Skin epidermis (tissue), 12 donors: ENCODE measurements at regions not wholly inside any gene's neighbourhood (a gene's known extent, or its start where the extent isn't known, plus 50 kb on each side); places are given as distances from the start of the nearest gene placed in this dataset.

Experiments used
- H3K27ac ChIP-seq, 21 experiments: fragments of 200-600 bp; sonication (generic) in 11 of 21; one replicate each; pipeline ENCODE4 v1.5.0; 2020; ENCODE audit warnings: mild to moderate bottlenecking in 3 of 21, inconsistent platforms in 2 of 21, moderate library complexity in 2 of 21
- H3K4me3 ChIP-seq, 7 experiments: fragments of 200-600 bp; sonication (generic) in 2 of 7; one replicate each; pipeline ENCODE4 v1.5.0; 2020; ENCODE audit warnings: inconsistent platforms in 2 of 7, mild to moderate bottlenecking in 2 of 7, moderate library complexity in 1 of 7

DNA sequence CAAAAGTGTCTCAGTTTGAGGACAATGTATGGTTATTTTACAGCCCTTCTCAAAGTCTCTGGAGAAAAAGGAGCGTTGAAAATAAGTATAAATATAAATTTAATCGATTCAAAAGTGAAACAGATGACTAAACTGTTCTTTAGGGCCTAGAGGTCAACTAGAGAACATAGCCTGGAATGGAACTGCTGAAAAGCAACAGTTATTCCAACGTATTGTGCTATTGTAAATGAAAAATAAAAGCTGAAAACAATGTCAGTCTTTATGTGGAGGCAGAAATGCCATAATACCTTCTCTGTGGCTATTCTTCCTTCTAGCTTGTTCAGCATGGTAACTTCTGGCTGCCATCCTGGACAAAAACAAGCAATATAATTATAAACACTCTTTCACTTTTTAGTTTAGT lies 362.5 kb downstream of the ARL4A start:
- Histone ChIP-seq H3K4me3 (no peak overlapping the region), H3K27ac (no peak overlapping the region)

DNA sequence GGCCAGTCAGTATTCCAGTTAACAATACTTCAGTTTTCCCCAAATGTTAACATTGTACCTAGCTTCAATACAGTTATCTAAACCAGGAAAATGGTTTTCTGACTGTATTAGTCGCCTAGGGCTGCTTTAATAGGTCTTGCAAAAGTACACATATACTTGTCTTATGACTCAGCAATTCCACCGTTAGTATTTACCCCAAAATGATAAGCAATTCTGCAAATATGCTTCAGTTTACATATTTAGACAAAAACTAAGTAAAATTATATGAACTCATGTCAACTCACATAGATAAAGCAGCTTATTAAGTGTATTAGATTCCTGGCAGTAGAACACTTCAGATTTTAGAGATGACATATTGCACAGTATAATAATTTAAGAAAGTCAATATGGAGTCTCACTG lies 363.3 kb downstream of the ARL4A start:
- Histone ChIP-seq H3K4me3 (no peak overlapping the region), H3K27ac (no peak overlapping the region)

DNA sequence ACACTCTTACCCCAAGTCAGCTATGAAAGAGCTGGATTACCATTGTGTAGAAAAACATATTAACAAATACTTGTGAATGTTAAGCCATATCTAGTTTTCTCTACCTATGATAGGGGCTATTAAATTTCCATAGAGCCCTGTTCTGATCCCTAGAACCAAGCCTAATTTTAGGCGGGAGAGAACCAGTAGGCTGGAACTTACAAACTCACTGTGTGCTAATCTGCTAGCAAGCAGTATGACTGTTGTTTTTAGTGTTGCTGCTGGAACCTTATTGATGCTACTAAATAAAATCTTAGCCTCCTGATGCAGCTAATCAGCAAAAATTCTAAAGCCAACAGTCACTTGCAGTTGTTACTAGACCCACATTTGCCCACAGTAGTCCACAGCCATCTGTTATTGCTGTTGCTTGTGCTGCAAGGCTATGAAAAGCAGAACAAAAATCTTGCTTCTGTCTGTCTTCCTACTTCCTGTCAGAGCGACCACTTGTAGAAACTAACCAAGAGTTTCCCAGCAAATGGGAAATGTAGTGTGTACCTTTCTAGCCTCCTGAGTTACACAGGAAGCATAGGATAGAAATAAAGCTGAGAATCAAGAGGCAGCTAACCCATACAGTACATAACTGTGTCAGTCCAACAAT lies 368.4 kb downstream of the ARL4A start:
- H3K27ac ChIP-seq = peak overlapping the region in 2 of 21 experiments; percentile 2 to 26

DNA sequence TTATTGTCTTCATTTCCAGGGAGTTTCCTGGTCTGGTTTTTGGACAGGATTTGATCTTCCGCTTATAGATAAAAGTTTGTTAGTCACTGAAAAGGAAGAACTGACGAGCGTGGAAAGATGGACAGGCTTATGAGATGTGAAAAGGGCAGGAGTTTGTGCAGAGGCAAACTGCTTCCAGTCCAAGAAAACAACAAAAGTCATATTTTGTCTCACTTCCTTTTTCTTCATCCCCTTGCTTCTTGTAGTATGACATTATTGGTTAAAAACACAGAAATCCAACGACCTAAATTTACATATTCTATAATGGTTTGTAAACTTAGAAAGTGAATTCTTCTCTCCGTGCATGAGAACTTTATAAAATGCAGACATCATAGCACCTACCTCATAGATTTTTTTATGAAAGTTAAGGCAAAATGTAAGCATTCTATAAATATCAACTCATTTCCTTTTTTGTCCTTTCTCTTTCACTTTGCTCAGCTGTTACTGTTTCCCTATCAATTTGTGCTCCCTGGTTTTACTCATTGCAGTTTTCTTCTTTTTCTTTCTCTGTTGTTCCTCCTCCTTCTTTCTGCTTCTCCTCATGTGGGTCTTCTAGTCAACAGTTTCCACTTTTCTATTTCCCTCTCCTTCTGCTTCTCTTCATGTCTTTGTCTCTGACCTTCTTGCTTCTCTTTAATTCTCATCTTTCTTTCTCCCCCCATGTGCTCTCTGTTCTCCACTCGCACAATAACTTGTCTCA lies 370.2 kb downstream of the ARL4A start:
- Histone ChIP-seq H3K27ac (peak overlapping the region in 6 of 21 experiments; percentile 8 to 45 (median 28)), H3K4me3 (peak overlapping the region in 1 of 7 experiments; percentile 14)

More for the DNA sequence above, 368.4 kb downstream of the ARL4A start:
- no peak overlapping the region for H3K4me3 ChIP-seq

DNA sequence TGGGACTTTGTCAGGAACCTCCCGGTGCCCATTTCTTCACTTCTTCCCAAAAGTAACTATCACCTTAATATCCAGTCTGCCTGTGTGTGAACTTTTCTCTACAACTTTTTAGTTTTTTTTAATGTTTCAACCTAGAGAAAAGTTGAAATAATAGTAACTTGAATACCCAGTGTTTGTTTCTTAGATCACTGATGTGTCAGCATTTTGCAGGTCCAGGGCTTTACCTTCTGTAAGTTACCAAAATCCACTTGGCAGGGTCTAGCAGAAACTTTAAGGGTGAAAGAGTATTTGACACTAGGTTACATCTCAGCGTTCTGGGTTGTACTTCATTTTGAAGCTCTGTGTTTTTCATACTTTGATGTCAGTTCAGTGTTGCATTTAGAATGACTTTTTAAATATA lies 372.7 kb downstream of the ARL4A start:
- H3K4me3 ChIP-seq = no peak overlapping the region

DNA sequence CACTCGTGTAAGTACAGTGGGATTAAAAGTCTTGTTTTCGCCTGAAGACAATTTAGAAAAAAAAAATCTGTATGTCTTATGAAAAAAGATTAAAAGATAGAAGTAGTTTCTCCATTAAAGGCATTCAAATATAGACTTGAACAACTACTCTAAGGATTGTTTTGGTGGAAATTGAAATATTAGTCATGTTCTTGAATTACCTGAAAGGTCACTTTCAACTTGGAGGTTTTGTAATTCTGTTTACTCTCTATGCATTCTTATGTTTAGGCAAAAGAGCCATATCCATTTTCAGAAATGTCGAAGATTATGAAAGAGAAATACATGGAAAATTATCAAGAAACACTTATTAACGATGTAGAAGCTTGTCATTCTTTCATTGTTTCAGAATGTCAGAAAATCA lies 373.7 kb downstream of the ARL4A start:
- Histone ChIP-seq H3K27ac (no peak overlapping the region), H3K4me3 (no peak overlapping the region)

More for the DNA sequence above, 372.7 kb downstream of the ARL4A start:
- H3K27ac ChIP-seq = no peak overlapping the region

DNA sequence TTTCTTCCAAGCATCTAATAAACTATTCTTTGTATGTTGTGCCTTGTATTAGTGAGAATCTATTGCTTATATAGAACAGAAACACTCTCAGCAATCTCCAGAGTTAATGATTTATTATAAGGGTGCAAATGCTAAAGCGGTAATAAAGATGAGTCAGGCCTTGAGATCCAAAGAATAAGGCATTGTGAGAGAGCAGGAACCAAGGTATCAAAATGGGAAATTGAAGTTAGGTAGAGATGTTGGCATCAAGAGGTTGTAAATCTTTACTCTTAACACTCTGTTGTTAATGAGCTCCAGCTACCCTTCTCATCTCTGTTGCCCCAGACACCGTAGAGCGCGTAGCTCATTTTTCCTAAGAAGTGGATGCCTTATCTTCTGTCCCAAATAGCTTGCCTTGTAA lies 375.2 kb downstream of the ARL4A start:
- Histone ChIP-seq H3K4me3 (no peak overlapping the region), H3K27ac (no peak overlapping the region)

DNA sequence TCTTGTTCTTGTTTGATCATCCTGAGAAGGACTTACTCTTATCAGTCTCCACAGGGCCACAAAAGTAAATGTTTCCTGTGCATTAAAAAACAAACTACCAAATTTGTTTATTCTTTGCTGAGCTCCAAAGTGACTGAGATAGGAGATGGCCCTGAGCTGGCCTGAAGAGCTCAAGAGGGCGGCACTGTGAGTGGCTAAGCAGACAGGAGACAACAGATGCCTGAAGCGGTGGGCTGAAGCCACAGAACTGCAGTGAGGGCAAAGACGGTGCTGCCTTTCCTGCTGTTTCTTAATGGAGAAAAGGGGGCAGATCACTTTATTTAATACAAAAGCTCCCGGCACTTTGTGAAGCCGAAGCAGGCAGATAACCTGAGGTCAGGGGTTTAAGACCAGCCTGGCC lies 379.6 kb downstream of the ARL4A start:
- H3K4me3 ChIP-seq = no peak overlapping the region

DNA sequence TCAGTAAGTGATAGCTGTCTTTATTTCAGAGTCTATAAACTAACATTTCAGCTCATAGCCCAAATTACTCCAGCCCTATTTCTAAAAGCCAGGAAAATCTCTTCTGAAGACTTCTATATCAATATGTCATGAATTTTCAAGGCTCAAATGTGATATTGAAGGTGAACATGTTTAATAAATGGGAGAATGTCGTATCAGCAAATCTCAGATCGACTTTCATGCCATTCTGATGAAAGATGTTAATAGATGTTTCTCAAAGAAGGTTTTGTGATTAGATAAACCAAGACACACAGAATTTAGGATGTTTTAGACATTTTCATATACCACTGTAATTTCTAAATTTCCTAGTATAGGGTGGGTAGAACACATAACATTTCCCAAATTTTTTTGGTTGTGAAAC lies 380.6 kb downstream of the ARL4A start:
- Histone ChIP-seq H3K27ac (no peak overlapping the region), H3K4me3 (no peak overlapping the region)

More for the DNA sequence above, 379.6 kb downstream of the ARL4A start:
- no peak overlapping the region for H3K27ac ChIP-seq

DNA sequence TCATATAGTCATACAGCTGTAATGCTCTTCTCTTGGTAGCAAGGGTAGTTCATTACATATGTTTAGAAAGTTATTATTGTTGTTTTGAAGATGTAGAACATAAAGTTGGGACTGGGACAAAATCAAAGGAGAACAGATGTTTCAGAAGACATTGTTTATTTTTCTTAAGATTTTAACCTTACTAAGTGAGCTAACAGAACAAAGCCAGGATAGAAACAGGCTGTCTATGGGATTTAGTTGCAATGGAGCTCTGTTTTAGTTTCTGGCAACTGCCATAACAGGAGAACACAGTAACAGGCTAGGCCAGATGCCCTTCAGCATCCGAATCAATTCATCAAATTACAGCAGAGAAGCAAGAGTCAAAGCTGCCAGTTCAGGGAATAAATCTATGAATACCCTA lies 382.4 kb downstream of the ARL4A start:
- no peak overlapping the region for H3K4me3 ChIP-seq
- H3K27ac ChIP-seq = no peak overlapping the region

DNA sequence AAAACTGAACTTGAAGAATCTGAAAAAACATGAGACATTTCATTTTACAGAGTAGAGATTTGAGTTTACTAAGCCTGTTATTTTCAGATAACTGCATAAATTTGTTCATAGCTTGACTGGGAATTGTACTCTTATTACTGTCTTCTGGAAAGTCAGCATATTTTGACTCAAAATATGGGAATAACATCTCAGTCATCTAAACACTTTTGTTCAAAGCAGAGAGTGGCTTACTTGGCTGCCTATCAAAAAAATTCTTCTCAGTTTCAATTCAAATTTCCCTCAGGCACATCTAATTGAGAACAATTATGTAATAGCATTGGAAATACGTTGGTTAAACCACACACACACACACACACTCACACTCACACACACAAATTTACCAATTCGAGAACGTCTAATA lies 384.6 kb downstream of the ARL4A start:
- Histone ChIP-seq H3K27ac (peak overlapping the region in 2 of 21 experiments; percentile 24 to 33), H3K4me3 (no peak overlapping the region)

DNA sequence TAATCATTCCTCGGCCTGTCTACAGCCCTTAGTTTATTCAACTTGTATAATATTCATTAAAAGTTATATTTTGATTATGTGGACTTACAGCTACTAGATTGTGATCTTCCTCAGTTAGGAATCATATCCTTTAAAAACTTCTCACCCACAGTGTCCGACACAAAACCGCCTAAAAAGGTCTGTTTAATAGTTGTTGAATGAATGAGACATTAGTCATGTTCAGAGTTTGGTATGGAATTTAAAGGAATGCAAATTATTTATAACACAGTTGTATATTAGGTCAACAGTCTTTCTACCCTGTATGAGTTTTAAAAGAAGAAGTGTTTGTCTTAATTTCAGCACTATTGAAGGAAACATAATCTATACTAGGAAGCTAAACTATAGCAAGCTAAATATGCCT lies 390.0 kb downstream of the ARL4A start:
- Histone ChIP-seq H3K27ac (no peak overlapping the region), H3K4me3 (no peak overlapping the region)

DNA sequence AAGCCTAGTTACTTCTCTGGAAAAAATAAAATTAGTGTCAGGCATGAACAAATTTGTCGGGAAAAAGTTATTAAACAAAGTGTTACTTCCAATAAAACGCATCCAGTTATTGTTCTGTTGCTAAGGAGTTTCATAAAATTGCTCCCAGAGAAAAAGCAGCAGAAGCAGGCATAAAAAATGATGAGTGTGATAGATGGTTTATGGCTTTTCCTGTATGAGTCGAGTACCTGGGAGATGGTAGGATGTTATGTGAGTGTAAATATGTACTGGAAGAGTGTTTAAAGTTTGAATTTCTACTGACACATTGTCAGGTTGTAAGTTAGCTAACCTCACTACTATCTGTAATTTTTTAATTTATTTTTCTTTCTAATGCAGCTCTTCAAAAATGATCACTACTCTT lies 390.7 kb downstream of the ARL4A start:
- Histone ChIP-seq H3K27ac (no peak overlapping the region), H3K4me3 (no peak overlapping the region)

DNA sequence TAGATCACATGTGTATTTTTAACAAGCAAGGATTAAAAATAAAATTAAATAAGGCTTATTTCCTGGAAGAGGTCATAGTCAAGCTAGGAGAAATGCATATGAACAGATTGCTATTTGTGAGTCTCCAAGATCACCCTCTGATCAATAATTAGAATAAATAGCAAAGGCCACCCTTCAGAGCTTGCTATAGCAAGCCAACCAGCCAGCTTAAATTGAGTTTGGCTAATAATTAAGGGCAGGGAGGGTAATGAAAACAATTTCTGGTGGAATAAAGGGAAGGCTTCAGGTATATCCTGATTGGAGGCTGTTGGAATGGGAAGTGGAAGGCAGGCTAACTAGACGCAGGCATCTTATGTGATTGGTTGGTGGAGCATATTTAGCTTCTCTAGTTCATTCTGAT lies 403.5 kb downstream of the ARL4A start:
- no peak overlapping the region for H3K4me3 ChIP-seq
- no peak overlapping the region for H3K27ac ChIP-seq

DNA sequence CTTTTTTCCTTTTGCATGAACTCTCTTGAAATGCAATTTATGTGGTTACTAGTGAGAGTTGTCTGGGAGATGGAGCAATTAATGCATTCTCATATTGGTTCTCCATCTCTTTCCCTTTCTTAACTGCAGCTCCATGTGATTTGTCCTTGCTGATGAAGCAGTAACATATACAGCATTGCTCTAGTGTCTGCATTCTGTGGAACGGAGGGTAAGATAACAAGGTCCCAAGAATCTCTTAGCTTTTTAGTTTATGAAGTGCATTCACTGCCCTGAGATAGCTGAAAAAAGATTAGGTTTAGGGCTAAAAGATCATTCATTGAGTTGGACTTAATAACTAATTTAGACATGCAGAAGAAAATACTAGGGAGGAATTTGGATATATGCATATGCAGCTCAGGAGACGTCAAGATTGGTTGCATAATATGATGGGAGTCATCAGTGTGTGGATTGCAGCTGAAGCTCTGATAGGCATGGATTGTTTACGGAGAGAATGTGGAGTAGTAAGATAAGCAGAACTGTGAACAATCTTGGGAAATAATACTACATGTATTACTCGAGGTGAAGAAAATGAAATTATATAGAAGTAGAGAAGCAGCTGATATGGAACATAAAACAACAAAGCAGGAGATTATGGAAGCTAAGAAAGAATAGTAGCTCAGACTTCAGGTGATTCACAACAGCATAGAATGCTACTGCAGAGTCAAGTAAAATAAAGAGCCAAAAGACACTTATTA lies 404.7 kb downstream of the ARL4A start:
- no peak overlapping the region for H3K27ac ChIP-seq
- no peak overlapping the region for H3K4me3 ChIP-seq

DNA sequence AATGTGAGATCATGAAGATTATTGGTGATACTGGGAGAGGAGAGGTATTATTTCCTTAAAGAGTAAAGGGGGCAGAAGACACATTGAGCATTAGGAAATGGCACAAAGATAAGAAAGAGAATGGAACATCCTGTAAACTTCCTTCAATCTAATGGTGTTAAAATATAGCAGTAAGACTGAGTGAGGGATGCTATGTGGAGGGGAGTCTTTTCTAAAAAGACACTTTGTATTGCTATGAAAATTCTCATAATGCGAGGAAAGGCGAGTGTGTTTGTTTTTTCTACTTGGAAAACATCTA lies 405.2 kb downstream of the ARL4A start:
- H3K4me3 ChIP-seq = no peak overlapping the region
- H3K27ac ChIP-seq = no peak overlapping the region

DNA sequence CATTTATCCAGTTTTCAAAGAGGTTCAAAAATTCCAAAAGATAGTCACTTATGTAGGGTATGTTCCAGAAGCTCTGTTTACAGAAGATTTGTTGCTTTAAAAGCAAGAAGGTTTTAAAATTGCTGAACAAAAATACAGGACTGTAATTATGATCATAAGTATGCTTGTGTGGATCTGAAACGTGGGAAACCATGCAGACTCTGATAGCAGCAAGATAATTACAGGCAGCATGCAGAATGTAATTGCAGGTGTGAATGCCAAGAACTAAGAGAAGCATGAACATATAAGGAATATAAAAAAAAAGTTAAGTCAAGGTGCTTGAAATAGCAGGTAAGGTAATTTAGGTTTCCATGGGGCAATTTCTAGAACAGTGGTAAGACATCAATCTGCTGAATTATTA lies 405.7 kb downstream of the ARL4A start:
- Histone ChIP-seq H3K27ac (no peak overlapping the region), H3K4me3 (no peak overlapping the region)

DNA sequence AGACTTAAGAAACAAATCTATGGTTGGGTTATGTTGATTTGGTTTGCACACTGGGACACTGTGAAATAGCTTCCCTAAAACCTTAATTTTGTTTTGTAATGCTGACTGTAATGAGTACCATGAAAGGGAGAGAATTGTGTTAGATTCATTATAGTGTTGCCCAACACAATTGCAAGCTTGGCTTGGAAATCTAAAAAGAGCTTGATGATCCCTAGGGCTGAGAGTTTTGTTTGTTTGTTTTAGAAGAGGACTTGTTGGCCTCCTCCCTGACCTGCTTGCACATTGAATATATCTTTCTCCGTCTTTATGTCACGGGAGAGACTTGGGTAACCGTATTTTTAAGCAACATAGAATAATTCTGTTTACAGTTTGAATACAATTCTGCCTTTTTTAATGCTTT lies 410.1 kb downstream of the ARL4A start:
- no peak overlapping the region for H3K27ac ChIP-seq
- no peak overlapping the region for H3K4me3 ChIP-seq

DNA sequence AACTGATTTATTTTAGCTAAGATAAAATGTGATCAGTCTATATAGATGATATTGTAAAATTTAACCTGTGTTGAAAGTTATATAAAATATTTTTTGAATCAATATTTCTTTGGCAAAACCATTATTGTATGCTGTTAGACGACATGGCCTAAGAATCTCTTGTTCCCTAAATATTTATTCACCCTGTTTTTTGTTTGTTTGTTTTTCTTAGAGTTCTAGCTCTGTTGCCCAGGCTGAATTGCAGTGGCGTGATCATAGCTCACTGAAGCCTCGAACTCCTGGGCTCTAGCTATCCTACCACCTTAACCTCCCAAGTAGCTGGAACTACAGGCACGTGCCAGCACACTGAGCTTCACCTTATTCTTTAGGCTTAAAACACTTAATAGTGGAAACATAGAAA lies 410.7 kb downstream of the ARL4A start:
- no peak overlapping the region for H3K4me3 ChIP-seq
- peak overlapping the region in 1 of 21 experiments; percentile 29 for H3K27ac ChIP-seq

DNA sequence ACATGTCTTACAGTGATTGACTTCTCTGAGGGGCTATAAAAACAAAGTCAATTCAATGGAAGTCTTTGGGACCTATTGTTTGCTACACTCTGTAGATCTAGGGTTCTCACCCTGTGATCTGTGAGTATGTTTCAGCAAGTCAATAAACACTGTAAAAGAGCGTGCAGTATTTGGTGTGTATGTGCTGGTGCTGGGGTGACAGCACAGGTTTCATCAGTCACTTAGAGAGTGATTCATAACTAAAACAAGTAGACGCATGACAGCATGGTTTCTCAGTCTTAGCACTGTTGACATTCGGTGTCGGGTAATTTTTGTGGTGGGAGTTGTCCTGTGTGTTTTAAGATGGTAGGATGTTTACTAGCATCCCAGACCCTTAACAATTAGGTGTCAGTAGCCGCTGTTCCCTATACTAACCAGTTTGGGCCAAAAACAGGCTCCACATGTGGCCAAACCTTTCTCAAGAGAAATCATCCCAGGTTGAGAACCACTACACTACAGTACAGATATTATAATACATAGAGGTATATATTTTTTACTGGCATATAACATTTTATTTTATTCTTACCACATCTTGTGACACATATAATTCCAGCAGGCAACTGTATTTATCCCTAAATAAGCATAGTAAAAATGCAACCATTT lies 411.8 kb downstream of the ARL4A start:
- Histone ChIP-seq H3K4me3 (no peak overlapping the region), H3K27ac (peak overlapping the region in 2 of 21 experiments; percentile 10 to 29)

DNA sequence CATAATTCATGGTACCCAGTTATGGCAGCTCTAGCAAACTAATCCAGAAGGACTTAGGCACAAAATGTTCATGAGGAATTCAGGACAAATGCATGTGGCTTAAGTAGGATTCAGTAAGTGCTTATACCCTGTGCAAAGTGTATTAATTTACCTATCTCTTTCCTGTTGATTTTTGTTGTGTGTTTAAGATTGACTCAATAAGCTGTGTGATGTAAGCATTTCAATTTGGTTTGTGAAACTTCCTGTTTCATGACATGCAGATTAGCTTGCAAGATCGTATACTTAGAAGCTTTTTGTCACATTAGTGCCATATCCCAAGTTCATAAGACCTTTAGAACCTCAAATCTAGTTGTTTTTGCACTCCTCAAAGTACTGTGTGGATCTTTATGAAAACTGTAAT lies 416.7 kb downstream of the ARL4A start:
- no peak overlapping the region for H3K4me3 ChIP-seq
- no peak overlapping the region for H3K27ac ChIP-seq
